Pancreas (tissue), 10 donors: ENCODE measurements at regions not wholly inside any gene's neighbourhood (a gene's known extent, or its start where the extent isn't known, plus 50 kb on each side); places are given as distances from the start of the nearest gene placed in this dataset.

Experiments used
- ATAC-seq, 4 donors: fragments of 200-7000 bp; cut with Tn5 transposase; one replicate each; pipeline versions ENCODE4 v1.8.0 to v1.9.1; 2020; ENCODE audit warnings: mild to moderate bottlenecking in 4 of 4, moderate library complexity in 4 of 4
- DNase-seq, 6 donors: peaks; one replicate each; pipeline ENCODE4 v3.0.0-alpha.2; 2020
- FAIRE-seq: peaks from 2 replicates; lab custom pipeline; 2012; peaks lifted over from hg19 to GRCh38; lab: Jason Lieb, UNC
- H3K27ac ChIP-seq, 4 donors: fragments of 200-600 bp; sonication (generic); 1 replicate in 3 of 4; 2 replicates in 1 of 4; pipeline versions ENCODE4 v1.5.0 to v1.8.0; 2020
- H3K27me3 ChIP-seq, 4 donors: fragments of 200-600 bp; one replicate each; pipeline ENCODE4 v1.8.0; 2021
- H3K36me3 ChIP-seq, 3 donors: fragments of 200-600 bp; sonication (generic) in 1 of 3; one replicate each; pipeline versions ENCODE4 v1.5.0 to v1.8.0; 2020 to 2021
- H3K4me1 ChIP-seq, 3 donors: fragments of 200-600 bp; one replicate each; pipeline ENCODE4 v1.8.0; 2021
- H3K4me3 ChIP-seq, 4 donors: fragments of 200-600 bp; sonication (generic) in 2 of 4; one replicate each; pipeline versions ENCODE4 v1.5.0 to v1.8.0; 2020 to 2021
- H3K9me3 ChIP-seq, 4 donors: fragments of 200-600 bp; one replicate each; pipeline ENCODE4 v1.8.0; 2021
- WGBS, 2 donors: extraction: QIAGEN DNeasy Blood & Tissue Kit; methylation state at CpG; one replicate each; pipeline ENCODE4 v1.1.7; 2013; 5-methylcytosine and 5-hydroxymethylcytosine counted together
- intact Hi-C, 3 donors: fragments of 100-400 bp; cut with DNase I; formaldehyde crosslinking; loops; one replicate each; pipeline versions ENCODE4 v1.11.1 to v1.14.2; 2022
- TF ChIP-seq, protein P1 (sequence below), 4 donors: fragments of 200-600 bp; sonication (generic) in 3 of 4; IDR thresholded peaks; one replicate each; pipeline versions ENCODE4 v1.5.0 to v1.8.0; 2021; ENCODE audit warnings: antibody characterized with exemption in 4 of 4
- donor health status: healthy with polysubstance abuse.
- donor health status: DM: no; HTN: no; CAD: no; lungs with moderate emphysema.
- donor health status: DM: no; HTN: no; CAD: no.
- donor health status: control.
- donor health status: control.
- donor health status: Bipolar disorder and iron deficiency.
- donor health status: DM: yes; HTN: yes; CAD: no.
- donor health status: DM: no; HTN: no; CAD: no.
- donor health status: DM: no; HTN: no; CAD: no.
- donor health status: DM: yes; HTN: yes; CAD: no.

DNA sequence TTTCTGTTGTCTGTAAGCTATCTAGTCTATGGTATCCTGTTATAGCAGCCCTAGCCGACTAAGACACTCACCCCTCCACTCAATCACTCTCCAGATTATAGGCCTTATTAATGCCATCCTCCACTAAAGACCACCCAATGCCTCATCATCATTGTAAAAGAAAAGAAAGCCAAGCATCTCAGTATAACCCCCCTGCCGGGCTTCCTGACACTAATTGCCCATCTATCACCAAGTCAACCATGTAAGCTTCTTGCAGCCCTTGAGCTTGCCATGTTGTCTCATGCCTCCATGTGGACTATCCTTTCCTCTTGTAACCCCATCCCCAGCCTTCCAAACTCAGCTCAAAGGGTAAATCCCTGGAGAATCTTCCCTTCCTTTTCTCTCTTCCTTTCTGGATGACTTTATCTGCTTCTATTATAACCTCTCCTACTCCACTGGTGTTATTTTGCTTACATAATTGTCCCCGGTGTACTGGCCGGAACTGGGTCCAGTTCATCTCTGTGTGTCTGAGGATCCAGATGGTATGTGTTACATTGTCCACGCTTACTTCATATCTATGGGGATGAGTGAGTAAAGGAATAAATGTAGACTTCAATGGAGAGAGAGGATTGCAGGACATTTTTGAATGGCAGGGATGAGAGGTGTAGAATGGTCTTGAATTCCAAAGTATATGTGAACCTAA, 202.9 kb upstream of the SOX4 start:
- WGBS, 2 donors, result 86 to 90% methylated on average over 5 of the region's 5 CpGs
- Histone ChIP-seq H3K27ac (no peak overlapping the region), H3K36me3 (no peaks in the 10 kb centered on the region), H3K4me1 (peaks cover 0 to 3% (median 0%) of the 10 kb centered on the region in 3 donors), H3K4me3 (no peak overlapping the region), H3K9me3 (no peaks in the 10 kb centered on the region), H3K27me3 (no peaks in the 10 kb centered on the region)
- TF ChIP-seq, protein P1, sequence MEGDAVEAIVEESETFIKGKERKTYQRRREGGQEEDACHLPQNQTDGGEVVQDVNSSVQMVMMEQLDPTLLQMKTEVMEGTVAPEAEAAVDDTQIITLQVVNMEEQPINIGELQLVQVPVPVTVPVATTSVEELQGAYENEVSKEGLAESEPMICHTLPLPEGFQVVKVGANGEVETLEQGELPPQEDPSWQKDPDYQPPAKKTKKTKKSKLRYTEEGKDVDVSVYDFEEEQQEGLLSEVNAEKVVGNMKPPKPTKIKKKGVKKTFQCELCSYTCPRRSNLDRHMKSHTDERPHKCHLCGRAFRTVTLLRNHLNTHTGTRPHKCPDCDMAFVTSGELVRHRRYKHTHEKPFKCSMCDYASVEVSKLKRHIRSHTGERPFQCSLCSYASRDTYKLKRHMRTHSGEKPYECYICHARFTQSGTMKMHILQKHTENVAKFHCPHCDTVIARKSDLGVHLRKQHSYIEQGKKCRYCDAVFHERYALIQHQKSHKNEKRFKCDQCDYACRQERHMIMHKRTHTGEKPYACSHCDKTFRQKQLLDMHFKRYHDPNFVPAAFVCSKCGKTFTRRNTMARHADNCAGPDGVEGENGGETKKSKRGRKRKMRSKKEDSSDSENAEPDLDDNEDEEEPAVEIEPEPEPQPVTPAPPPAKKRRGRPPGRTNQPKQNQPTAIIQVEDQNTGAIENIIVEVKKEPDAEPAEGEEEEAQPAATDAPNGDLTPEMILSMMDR (IDR thresholded peaks at IDR 0.05), result no peak
- no peak for ATAC-seq
- no peak for DNase-seq
- FAIRE-seq, result no peak
- intact Hi-C loops, result no loop called here

DNA sequence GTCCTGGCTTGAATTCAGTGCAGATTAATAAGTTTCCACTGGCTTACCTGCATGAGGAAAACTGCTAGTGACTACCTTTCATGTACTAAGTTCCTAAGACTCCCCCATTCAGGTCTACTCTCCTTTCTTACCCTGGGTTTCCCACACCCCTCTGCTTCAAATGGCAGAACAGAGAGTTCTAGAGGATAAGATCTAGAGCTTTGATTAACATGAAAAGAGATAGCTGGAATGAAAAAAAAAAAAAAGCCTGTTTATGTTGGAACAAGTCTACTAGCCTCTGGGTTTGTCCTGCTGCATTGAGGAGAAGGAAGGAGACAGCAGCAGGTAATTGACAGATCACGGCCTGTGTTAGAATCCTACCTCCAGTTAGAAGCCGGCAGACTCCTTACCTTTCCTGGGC, 201.4 kb upstream of the SOX4 start:
- no peaks in the 10 kb centered on the region for H3K36me3 ChIP-seq
- H3K9me3 ChIP-seq, result no peaks in the 10 kb centered on the region
- FAIRE-seq (no peak), ATAC-seq (no peak), DNase-seq (no peak)
- intact Hi-C loops, result no loop called here
- no peak overlapping the region for H3K27ac ChIP-seq
- no peaks in the 10 kb centered on the region for H3K27me3 ChIP-seq
- WGBS, 2 donors, result 93 to 98% methylated on average over 2 of the region's 2 CpGs
- peaks cover 0 to 3% (median 0%) of the 10 kb centered on the region in 3 donors for H3K4me1 ChIP-seq
- TF ChIP-seq, protein P1 (IDR thresholded peaks at IDR 0.05), result no peak
- H3K4me3 ChIP-seq, result no peak overlapping the region

DNA sequence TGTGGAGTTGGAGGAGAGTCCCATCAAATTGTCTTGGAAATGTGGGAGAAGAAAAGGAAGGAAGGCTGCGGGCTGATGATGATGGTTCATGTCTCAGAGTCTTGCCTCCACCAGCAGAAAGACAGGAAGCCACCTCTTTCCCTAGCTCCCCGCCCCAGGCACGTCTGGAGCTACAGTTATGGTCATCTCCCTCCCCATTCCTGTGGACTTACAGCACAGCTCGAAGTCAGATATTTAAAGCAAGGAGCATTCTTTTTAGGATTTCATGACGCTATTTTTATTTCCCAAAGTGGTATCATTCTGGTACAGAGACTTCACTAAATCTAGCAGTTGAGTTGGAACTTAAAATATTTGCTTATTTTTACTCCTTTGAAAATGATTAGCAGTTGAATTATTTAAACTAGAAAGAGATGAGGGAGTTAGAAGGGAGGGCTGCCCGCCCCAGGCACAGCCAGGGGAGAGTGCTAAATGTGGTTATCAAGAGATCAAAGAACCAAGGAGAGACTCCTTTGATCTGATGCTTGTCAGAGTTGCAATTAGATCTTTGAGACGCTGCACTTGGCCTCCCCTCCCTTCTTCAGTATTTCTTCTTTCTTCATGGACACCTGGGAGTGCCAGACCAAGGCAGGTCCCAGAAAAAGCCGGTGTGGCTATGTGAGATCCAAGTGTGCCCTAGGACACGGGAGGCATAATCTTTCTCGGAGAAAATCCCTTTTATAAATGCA, 199.9 kb upstream of the SOX4 start:
- WGBS, 2 donors, result 83% methylated on average over 10 of the region's 10 CpGs
- intact Hi-C loops, result no loop called here
- DNase-seq, result no peak
- no peaks in the 10 kb centered on the region for H3K9me3 ChIP-seq
- TF ChIP-seq, protein P1 (IDR thresholded peaks at IDR 0.05), result no peak
- ATAC-seq, result no peak
- H3K4me3 ChIP-seq, result no peak overlapping the region
- no peaks in the 10 kb centered on the region for H3K36me3 ChIP-seq
- no peak overlapping the region for H3K27ac ChIP-seq
- no peaks in the 10 kb centered on the region for H3K27me3 ChIP-seq
- H3K4me1 ChIP-seq, result peaks cover 0 to 3% (median 0%) of the 10 kb centered on the region in 3 donors
- FAIRE-seq, result no peak

DNA sequence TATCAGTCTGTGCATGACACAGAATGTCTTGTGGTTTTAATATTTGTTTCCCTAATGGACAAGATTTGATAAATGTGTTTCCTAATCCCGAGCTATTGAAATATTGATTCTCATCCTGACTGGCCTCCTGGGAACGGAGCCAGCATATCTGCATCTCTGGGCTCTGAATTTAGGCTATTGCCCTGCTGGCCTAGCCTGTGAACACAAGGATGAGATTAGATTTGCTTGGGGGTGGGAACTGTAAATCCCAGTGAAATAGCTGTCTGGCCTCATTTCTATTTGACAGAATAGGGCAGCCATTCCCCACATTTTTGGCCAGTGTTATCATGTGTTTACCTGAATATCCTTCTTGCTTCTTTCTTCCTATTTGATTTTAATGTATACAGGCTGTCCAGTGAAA, 198.4 kb upstream of the SOX4 start:
- Histone ChIP-seq H3K4me1 (peaks cover 0 to 3% (median 0%) of the 10 kb centered on the region in 3 donors), H3K27me3 (no peaks in the 10 kb centered on the region), H3K4me3 (no peak overlapping the region), H3K9me3 (no peaks in the 10 kb centered on the region), H3K27ac (no peak overlapping the region), H3K36me3 (no peaks in the 10 kb centered on the region)
- ATAC-seq (peak in 2 of 4 donors; percentile 31 to 53), FAIRE-seq (no peak), DNase-seq (peak in 1 of 6 donors; percentile 22)
- WGBS, 2 donors, result 7% methylated on average over 2 of the region's 2 CpGs
- TF ChIP-seq, protein P1 (IDR thresholded peaks at IDR 0.05), result no peak
- intact Hi-C loops, result no loop called here

DNA sequence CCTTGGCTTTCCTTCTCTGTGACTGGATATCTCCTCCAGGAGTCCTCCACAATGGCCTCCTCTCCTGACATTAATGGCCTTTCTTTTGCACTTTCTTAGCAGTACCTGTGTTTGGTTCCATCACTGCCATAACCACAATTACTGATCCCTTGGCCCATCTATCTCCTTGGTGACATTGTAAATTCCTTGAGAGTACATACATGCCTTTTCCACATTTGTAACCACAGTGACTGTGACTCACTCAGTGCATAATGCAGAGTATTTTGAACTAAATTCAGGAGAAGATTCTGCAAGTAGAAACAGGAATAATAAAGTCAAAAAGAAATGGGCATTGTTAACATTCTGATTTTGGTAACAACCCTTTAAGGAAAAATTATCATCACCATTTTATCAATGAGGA, 197.2 kb upstream of the SOX4 start:
- H3K4me3 ChIP-seq, result no peak overlapping the region
- DNase-seq (no peak), FAIRE-seq (no peak), ATAC-seq (no peak)
- peaks cover 0 to 3% (median 0%) of the 10 kb centered on the region in 3 donors for H3K4me1 ChIP-seq
- H3K36me3 ChIP-seq, result no peaks in the 10 kb centered on the region
- no peaks in the 10 kb centered on the region for H3K27me3 ChIP-seq
- intact Hi-C loops, result no loop called here
- TF ChIP-seq, protein P1 (IDR thresholded peaks at IDR 0.05), result no peak
- H3K9me3 ChIP-seq, result no peaks in the 10 kb centered on the region
- H3K27ac ChIP-seq, result no peak overlapping the region
